ENCODE measurements at regions not wholly inside any gene's neighbourhood (a gene's known extent, or its start where the extent isn't known, plus 50 kb on each side); places are given as distances from the start of the nearest gene placed in this dataset.

DNA sequence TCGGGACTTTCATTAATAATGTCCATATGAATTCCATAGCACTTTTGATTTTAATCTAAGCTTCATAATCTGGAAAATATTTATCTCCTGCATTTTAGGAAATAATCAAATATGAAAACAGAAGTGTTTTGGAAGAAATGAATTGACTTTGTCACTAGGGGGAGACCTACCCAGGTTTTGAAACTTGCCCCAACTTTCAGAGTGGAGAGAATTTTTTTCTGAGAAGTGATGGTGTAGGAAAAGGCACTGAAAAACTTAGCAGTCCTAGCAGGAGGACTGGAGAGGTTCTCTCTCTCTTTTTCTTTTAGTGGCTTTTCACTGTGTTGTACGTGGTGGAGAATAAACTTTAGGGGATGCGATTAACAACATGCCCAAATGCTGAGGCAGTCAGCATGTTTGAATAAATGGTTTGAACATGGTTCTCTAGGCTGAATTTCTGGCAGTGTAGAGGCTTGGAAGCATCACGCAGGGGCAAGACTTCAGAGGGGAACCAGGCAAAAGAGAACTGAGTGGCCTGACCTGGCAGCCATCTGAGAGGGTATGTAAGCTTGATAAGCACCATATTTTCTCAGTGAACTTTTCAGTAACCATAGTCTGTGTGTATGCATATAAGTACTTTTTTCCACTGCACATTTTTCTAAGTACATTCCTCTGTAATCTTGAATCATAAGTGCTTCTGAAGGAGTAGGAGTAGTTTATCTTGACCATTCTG lies 68.3 kb upstream of the NEK7 start:
- Mint-ChIP-seq H3K4me3 (ENCODE audit: low read depth) (no peak overlapping the region), H3K9me3 (no peaks in the 10 kb centered on the region), H3K36me3 (ENCODE audit: low read depth) (no peaks in the 10 kb centered on the region), H3K27ac (no peak overlapping the region), H3K27me3 (ENCODE audit: low read depth) (no peaks in the 10 kb centered on the region), H3K4me1 (ENCODE audit: low read depth) (peaks cover 8% of the 10 kb centered on the region)
- intact Hi-C loops (cut with micrococcal nuclease) = loop anchor here (1.0 to 5.0 kb wide), 4 partner anchors 68 to 376 kb away; partner anchors contain the start of gene NEK7
- DNase-seq (ENCODE audit: low spot score) = no peak

DNA sequence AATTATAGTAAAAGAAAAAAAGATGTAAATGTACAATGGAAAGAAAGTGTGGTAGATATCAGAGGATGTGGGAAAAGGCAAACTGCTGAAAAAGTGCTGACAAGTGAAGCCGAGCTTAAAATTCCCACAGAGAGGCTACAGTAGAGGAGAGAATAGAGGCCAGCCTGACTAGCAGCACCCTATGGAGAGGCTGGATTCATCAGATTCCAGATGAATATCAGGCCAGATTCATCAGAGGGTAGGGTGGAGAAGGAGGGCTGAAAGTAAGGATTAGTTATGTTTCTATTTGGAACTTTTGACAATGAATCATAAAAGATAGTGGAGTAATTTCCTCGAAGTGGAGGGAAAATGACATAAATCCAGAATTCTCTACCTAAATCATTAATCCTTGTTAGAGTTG lies 60.4 kb upstream of the NEK7 start:
- peaks cover 7% of the 10 kb centered on the region for H3K27me3 Mint-ChIP-seq (ENCODE audit: low read depth)
- no peak overlapping the region for H3K27ac Mint-ChIP-seq
- H3K36me3 Mint-ChIP-seq (ENCODE audit: low read depth) = no peaks in the 10 kb centered on the region
- H3K4me1 Mint-ChIP-seq (ENCODE audit: low read depth) = peaks cover 3% of the 10 kb centered on the region
- intact Hi-C loops (cut with micrococcal nuclease) = no loop called here
- DNase-seq (ENCODE audit: low spot score) = no peak
- H3K9me3 Mint-ChIP-seq = peaks cover 3% of the 10 kb centered on the region
- no peak overlapping the region for H3K4me3 Mint-ChIP-seq (ENCODE audit: low read depth)

GRCh38 chr1:198099755-198100154 lies 57.0 kb upstream of the NEK7 start:
- H3K36me3 Mint-ChIP-seq (ENCODE audit: low read depth) = no peaks in the 10 kb centered on the region
- peaks cover 7% of the 10 kb centered on the region for H3K27me3 Mint-ChIP-seq (ENCODE audit: low read depth)
- DNase-seq (ENCODE audit: low spot score) = no peak
- peaks cover 3% of the 10 kb centered on the region for H3K9me3 Mint-ChIP-seq
- intact Hi-C loops (cut with micrococcal nuclease) = loop anchor here (5.0 kb wide), 1 partner anchor 43 kb away; no protein-coding TSS in a partner anchor
- no peak overlapping the region for H3K27ac Mint-ChIP-seq
- H3K4me3 Mint-ChIP-seq (ENCODE audit: low read depth) = no peak overlapping the region
- H3K4me1 Mint-ChIP-seq (ENCODE audit: low read depth) = peaks cover 21% of the 10 kb centered on the region

- intact Hi-C loops (cut with micrococcal nuclease) = loop anchor here (5.0 kb wide), 1 partner anchor 40 kb away; no protein-coding TSS in a partner anchor
Observed at GRCh38 chr1:198101716-198102453, 54.9 kb upstream of the NEK7 start.

GRCh38 chr1:198102454-198102827 lies 54.4 kb upstream of the NEK7 start:
- Mint-ChIP-seq H3K27me3 (ENCODE audit: low read depth) (peaks cover 2% of the 10 kb centered on the region), H3K9me3 (peaks cover 3% of the 10 kb centered on the region), H3K36me3 (ENCODE audit: low read depth) (no peaks in the 10 kb centered on the region), H3K27ac (peak overlapping the region; percentile 56), H3K4me3 (ENCODE audit: low read depth) (no peak overlapping the region), H3K4me1 (ENCODE audit: low read depth) (peaks cover 21% of the 10 kb centered on the region)
- intact Hi-C loops (cut with micrococcal nuclease) = loop anchor here (5.0 kb wide), 1 partner anchor 40 kb away; no protein-coding TSS in a partner anchor
- DNase-seq (ENCODE audit: low spot score) = no peak

More at GRCh38 chr1:198101716-198102453, 54.9 kb upstream of the NEK7 start:
- Mint-ChIP-seq H3K4me3 (ENCODE audit: low read depth) (no peak overlapping the region), H3K4me1 (ENCODE audit: low read depth) (peaks cover 21% of the 10 kb centered on the region), H3K27me3 (ENCODE audit: low read depth) (peaks cover 2% of the 10 kb centered on the region), H3K9me3 (peaks cover 3% of the 10 kb centered on the region), H3K36me3 (ENCODE audit: low read depth) (no peaks in the 10 kb centered on the region), H3K27ac (no peak overlapping the region)
- DNase-seq (ENCODE audit: low spot score) = no peak

GRCh38 chr1:198105185-198105584 lies 51.6 kb upstream of the NEK7 start:
- no peak overlapping the region for H3K27ac Mint-ChIP-seq
- H3K4me1 Mint-ChIP-seq (ENCODE audit: low read depth) = peaks cover 21% of the 10 kb centered on the region
- no peak for DNase-seq (ENCODE audit: low spot score)
- no peaks in the 10 kb centered on the region for H3K27me3 Mint-ChIP-seq (ENCODE audit: low read depth)
- no peaks in the 10 kb centered on the region for H3K9me3 Mint-ChIP-seq
- H3K36me3 Mint-ChIP-seq (ENCODE audit: low read depth) = no peaks in the 10 kb centered on the region
- H3K4me3 Mint-ChIP-seq (ENCODE audit: low read depth) = no peak overlapping the region
- intact Hi-C loops (cut with micrococcal nuclease) = no loop called here

- intact Hi-C loops (cut with micrococcal nuclease) = no loop called here
- peaks cover 20% of the 10 kb centered on the region for H3K4me1 Mint-ChIP-seq (ENCODE audit: low read depth)
- no peak overlapping the region for H3K27ac Mint-ChIP-seq
- H3K27me3 Mint-ChIP-seq (ENCODE audit: low read depth) = no peaks in the 10 kb centered on the region
- H3K4me3 Mint-ChIP-seq (ENCODE audit: low read depth) = no peak overlapping the region
- no peak for DNase-seq (ENCODE audit: low spot score)
- H3K9me3 Mint-ChIP-seq = no peaks in the 10 kb centered on the region
- H3K36me3 Mint-ChIP-seq (ENCODE audit: low read depth) = no peaks in the 10 kb centered on the region
Observed at GRCh38 chr1:198106011-198106410, 50.8 kb upstream of the NEK7 start.

Measured in activated T-helper 2 cell treated with anti-CD3 and anti-CD28 coated beads, Interferon-gamma antibody, Interleukin-2, Interleukin-4, amounts not matched to agents 10 μg/mL and 5 μg/mL and 100 μg/mL, durations not matched to agents 14 hours and 24 hours and 36 hours (primary cell).